HG02759 (cell line): ENCODE measurements at regions not wholly inside any gene's neighbourhood (a gene's known extent, or its start where the extent isn't known, plus 50 kb on each side); places are given as distances from the start of the nearest gene placed in this dataset.
"Not testable (repeated sequence)": the region's sequence is repeated elsewhere in the genome, so short reads cannot be mapped to it uniquely, and the experiment has no call there.

ENCODE experiments used
- ATAC-seq: cut with Tn5 transposase; IDR thresholded peaks from one replicate; pipeline ENCODE4 v1.9.1; 2021; ENCODE audit warnings: mild to moderate bottlenecking, moderate library complexity; ENCODE audit not compliant: unreplicated experiment

DNA sequence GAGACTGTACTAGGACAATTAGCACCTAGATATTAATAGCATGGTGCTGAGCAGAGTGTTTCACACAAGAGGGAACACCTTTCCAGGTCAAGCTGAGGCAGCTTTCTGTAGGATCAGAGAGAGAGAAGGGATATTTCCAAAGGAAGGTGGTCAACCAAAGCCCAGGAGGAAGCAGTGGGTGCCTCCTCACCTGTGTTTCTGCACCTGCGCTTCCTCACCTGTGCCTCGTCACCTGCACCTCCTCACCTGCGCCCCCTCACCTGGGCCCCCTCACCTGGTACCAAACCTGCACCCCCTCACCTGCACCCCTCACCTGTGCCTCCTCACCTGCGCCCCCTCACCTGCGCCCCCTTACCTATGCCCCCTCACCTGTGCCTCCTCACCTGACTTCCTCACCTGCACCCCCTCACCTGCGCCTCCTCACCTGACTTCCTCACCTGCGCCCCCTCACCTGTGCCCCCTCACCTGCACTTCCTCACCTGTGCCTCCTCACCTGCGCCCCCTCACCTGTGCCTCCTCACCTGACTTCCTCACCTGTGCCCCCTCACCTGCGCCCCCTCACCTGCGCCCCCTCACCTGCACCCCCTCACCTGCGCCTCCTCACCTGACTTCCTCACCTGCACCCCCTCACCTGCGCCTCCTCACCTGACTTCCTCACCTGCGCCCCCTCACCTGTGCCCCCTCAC is 67.9 kb downstream of the TTLL2 start:
- no peak for ATAC-seq

DNA sequence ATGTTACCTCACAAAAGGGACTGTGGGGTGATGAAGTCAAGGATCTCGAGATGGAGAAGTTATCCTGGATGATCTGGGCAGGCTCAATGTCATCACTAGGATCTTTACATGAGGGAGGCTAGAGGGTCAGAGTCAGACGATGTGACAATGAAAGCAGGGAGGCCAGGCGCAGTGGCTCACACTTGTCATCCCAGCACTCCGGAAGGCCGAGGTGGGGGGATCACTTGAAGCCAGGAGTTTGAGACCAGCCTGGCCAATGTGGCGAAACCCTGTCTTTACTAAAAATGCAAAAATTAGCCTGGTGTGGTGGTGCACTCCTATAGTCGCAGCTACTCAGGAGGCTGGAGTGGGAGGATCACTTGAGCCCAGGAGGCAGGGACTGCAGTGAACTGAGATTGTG is 68.8 kb downstream of the TTLL2 start:
- ATAC-seq = no peak

DNA sequence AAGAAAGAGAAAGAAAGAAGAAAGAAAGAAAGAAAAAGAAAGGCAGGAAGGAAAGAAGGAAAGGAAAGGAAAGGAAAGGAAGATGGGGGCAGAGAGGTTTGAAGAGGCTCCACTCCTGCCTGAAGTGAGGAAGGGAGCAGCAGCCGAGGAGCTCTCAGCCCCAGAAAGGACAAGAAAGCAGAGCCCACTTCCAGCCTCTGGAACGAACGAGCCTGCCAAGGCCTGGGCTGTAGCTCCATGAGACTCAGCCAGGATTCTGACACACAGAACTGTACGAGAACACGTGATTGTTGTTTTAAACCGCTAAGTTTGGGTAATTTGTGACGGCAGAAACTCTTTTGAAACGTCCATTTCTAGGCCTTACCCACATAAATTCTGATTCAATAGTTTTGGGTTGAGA is 69.5 kb downstream of the TTLL2 start:
- ATAC-seq = no peak

DNA sequence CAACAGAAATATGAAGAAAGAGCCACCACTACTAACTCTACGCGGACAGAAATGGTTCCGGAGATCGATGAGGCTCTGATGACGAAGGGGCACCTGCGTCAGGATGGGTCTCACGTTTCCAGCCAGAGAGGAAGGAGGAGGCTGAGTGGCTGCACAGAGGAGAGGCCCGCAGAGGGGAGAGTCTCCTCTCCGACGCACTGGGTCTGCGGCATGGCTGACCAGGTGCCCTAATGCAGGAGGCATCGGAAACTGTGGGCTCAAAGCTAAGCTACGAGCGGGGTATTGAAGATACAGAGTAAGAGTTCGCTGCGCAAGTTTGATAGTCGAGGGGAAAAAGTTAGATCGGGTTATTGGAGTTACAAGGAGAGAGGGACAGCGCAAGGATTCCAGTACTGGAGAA is 69.9 kb downstream of the TTLL2 start:
- ATAC-seq = no peak

DNA sequence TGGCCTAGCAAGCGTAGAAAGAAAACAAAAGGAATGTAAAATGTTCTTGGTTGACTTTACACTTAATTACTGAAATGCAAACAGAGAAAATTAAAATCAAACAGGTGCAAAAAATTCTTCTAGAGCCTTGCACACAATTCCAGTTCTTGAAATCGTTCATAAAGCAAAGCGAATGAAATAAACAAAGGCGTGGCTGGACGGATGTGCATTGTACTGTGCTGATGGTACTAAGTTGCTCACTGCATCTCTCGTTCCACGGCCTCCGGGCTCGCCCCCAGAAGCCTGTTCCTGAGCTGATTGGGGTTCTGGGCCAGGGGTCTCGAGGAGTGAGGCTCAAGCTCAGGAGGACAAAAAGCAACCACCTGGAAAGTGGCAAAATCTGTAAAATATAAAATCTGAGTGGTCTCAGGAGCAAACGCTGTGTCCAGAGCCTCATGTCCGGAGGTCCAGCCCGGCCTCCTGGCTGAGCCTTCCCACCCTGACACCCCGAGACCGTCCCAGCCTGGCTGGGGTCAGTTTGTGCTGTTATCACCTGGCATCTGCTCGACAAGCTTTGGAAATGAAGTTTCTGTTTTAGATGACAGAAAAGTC is 71.3 kb downstream of the TTLL2 start:
- no peak for ATAC-seq

GRCh38 chr6:167396659-167397490 is 72.0 kb downstream of the TTLL2 start:
- ATAC-seq = no peak

DNA sequence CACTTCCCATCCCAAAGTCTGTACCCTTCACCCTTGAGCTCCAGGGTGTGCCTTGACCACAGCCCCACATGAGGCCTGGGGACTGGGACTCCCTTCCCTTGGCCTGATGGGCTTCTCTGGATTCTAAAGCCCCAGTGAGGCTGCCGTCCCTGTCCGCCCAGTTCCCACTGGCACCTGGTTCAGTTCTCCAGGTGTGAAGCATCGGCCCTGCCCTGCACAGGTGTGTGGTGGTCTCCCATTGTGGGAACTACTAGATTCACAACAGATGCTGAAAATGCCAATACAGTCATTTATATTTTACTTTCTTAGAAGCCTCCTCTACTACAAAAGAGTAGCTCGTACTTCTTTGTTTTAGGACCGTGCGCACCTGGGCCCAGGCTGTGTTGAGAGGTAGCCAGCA is 72.8 kb downstream of the TTLL2 start:
- no peak for ATAC-seq

DNA sequence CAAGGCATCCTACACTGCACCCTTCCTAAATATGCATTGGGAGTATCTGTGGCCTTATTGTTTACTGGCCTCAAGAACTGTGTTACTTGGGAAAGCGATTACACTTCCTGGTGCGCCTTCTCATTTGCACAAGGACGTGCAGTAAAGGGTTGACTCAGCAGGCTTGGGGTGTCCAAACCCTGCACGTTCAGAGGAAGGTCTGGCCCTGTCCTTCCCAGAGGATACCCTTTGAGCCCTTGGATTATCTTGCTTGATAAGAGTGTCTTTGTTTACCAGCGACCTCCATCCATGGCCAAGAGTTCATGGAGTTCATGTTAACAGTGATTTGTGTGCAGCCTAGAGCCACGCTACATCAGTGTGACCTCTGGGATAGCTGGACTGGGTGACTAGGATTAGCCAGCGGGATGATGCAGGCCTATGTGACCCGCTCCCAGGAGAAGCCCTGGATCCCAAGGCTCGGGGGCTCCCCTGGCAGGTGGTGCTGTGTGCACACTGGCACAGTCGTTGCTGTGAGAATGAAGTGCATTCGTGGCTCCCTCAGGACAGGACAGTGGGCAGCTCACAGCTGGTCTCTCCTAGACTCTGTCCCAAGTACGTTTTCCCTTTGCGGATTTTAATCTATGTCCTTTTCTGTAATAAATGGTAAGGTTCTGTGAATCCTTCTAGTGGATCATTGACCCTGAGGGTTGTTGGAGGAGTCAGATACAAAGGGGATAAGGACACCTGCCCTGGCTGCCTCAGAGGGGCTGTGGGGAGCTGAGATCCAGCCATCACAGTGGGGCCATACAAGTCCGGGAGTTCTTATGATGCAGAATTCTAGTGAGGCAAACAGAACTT is 73.5 kb downstream of the TTLL2 start:
- no peak for ATAC-seq

DNA sequence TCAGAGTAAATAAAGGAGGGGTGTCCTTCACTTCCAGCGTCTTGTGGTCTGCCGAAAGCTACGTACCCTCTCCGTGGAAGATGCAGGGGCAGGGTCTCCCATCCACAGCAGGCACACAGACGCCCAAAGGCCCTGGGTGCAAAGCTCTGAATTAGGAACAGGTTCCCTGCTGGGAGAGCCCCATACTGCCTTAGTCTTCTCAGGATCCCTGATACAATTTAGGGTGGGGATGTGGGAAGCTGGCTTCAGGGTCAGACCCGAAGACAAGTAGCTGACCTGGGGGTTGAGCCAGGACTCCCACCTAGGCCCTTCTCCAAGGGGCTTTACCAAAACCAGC is 74.1 kb downstream of the TTLL2 start:
- no peak for ATAC-seq

GRCh38 chr6:167399599-167399998 is 74.7 kb downstream of the TTLL2 start:
- ATAC-seq = no peak

DNA sequence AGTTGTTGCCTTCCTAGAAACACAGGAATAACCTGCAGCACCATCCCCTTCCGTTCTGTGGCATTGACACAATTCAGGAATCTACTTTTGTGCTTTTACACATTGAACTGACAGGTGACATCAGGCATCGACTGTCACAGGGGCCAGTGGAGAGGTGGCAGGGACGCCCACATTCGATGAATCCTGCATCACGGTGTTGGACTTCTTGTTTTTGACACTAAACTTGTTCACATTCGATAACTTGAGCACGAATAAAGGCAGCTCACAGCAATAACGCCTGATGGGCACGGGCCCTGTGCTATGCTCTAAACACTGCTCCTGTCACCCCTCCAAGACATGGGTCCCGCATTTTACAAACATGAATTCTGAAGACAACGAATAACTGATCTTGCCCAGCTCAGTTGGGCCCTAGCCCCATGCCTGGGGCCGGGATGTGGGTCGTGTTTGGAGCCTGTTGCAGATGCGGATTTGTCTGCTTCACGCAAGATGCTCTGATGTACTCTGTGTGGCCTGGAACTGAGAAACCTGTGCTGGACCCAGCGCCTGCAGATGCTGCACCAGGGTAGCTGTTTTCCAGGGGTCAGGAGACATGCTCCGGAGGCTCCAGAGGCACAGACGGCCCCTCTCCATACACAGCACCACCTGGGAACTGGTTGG is 75.7 kb downstream of the TTLL2 start:
- no peak for ATAC-seq

DNA sequence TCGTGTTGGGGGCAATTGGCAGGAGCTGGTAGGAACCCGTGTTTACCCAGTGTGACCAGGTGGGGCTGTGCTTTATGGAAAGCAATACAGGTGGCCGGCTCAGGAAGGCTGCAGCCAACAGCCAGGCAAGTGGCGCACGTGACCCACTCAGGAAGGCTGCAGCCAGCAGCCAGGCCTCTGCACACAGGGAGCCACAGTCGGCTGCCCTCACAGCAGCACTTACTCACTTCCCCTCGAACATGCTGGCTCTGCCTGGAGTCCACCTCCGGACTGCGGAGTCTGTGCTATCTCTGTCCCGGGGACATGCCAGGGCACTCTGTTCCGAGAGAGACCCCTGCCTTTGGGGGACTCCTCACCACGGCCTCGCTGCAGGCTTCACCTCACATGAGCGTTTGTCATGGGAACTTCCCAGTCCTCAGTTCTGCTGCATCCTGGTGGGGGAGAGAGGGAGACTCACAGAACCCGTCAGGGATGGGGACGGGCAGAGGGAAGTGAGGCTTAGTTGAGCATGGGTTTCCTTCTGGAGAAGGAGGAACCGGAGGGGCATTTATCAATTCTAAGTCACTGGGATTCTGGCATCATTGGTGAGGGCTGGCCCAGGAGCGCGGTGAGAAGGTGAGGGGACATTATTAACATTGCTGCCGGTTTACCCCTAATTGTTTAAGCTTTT is 76.8 kb downstream of the TTLL2 start:
- ATAC-seq = no peak

- no peak for ATAC-seq
Measured at GRCh38 chr6:167402195-167402686, 77.4 kb downstream of the TTLL2 start.

DNA sequence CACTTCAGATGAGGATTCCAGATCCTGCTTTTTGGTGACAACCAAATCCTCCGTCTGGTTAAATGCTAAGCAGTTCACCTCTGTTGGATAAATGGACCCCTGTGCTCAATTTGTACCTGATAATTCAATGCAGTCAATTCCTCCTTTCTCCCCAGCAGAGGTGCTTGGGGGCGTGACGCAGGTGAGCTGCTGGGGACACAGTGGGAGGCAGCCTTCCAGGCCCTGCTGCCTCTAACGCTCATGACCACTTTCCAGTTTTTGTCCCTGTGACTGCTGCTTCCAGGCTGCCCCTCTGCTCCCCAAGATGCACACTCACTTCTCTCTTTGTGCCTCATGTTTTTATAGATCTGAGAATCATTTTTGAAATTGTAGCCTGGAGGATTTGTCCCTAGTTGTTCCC is 78.5 kb downstream of the TTLL2 start:
- ATAC-seq = no peak

GRCh38 chr6:167404385-167405049 is 79.6 kb downstream of the TTLL2 start:
- no peak for ATAC-seq

GRCh38 chr6:167405778-167406532 is 81.1 kb downstream of the TTLL2 start:
- no peak for ATAC-seq

- not testable (repeated sequence) for ATAC-seq
Measured at GRCh38 chr6:167406533-167407238, 81.8 kb downstream of the TTLL2 start.
